ENCODE measurements at regions not wholly inside any gene's neighbourhood (a gene's known extent, or its start where the extent isn't known, plus 50 kb on each side); places are given as distances from the start of the nearest gene placed in this dataset.

- DNase-seq, result no peak
These were observed 236.7 kb upstream of the PGRMC2 start for GRCh38 chr4:128524311-128524710.

- no peak for DNase-seq
These were observed 234.1 kb upstream of the PGRMC2 start for GRCh38 chr4:128521648-128522111.

- DNase-seq, result no peak
These were observed 233.5 kb upstream of the PGRMC2 start for GRCh38 chr4:128521156-128521555.

- no peak for DNase-seq
These were observed 231.7 kb upstream of the PGRMC2 start for GRCh38 chr4:128519163-128519830.

- peak; percentile 3 for DNase-seq
These were observed 230.3 kb upstream of the PGRMC2 start for GRCh38 chr4:128517739-128518510.

GRCh38 chr4:128517096-128517738 is 229.6 kb upstream of the PGRMC2 start:
- no peak for DNase-seq

DNA sequence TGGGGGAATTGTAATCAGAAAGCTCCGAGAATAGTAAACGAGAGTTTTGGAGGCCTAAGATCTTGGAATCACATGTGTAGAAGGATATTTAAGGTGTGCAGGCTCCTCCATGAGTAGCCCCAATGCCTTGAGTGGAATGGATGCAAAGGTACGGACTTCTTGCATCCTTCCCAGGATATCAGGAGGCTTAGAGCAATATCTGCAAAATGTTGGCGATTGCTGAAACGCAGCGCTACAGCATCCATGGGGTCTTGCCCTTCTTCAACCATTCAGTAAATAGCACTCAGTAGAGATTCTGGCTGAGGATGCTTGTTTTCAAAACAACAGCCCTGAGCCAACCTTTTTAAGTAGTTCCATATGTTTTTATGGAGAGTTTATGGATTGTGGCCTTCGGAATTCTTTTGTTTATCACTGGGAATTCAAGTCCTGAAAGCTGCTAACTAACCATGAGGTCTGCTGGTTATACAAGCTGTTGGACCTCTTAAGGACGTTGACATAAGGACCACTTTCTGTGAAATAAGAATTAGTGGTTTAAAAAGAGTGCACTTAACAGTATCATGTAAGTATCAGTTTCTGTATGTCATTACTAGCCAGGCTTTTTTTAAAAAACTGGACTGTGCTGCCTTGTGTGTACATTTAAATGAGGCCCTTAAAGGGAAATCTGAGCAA is 228.8 kb upstream of the PGRMC2 start:
- no peak for DNase-seq

GRCh38 chr4:128513664-128514484 is 226.3 kb upstream of the PGRMC2 start:
- no peak for DNase-seq

DNA sequence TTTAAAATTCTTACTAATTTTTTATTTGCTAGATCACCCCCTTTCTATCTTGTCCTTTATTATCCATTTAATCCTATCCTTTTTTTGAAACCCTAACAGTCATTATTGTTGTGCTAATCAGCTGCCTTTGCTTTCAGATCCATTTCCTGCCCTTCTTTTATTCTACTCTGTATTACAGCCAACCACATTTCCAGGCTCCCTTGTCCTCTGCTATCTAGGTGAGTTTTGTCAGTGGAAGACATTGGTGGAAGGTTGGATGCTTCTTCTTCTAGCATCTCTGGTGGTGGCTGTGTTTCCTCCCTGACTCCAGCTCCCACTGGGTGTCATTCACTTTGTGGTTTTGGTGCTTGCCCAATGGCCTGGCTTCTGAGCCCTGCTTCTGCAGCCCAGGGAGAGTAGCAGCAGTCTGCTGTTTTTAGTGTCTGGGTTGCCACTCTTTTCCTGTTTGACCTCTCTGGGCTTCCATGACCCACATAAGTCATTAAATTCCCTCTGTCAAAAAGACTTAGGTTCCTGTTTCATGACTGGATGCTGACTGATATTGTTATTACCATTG is 225.2 kb upstream of the PGRMC2 start:
- DNase-seq, result no peak

DNA sequence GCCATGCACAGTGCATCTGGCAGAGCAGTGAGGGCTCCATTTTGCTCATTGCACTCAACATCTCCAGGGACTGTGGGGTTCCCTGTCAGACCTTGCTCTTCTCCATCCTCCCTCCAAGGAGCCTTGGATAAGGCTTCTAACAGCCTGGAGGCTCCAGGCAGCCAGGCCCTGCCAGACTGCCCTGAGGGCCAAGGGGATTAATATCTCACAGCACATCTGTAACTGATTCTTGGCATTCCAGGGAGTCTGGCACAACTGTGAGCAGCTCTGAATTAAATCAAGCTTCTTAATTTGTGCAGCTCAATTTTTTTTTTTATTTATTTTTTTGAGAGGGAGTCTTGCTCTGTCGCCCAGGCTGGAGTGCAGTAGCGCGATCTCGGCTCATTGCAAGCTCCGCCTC is 224.5 kb upstream of the PGRMC2 start:
- no peak for DNase-seq

DNA sequence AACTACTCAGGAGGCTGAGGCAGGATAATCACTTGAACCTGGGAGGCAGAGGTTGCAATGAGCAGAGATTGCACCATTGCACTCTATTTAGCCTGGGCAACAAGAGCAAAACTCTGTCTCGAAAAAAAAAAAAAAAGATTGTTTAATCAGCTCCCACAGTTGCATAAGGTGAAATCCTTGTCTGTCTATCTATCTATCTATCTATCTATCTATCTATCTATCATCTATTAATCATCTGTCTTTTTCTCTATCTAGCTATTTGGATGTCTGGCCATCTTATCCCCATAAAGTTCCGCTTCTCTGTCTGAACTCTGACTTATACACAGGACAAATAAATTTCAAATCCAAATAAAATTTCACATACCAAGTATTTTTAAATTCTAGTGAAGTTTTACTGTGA is 223.2 kb upstream of the PGRMC2 start:
- DNase-seq, result no peak

- no peak for DNase-seq
These were observed 215.4 kb upstream of the PGRMC2 start for GRCh38 chr4:128502818-128503527.

GRCh38 chr4:128501239-128501638 is 213.6 kb upstream of the PGRMC2 start:
- DNase-seq, result no peak

DNA sequence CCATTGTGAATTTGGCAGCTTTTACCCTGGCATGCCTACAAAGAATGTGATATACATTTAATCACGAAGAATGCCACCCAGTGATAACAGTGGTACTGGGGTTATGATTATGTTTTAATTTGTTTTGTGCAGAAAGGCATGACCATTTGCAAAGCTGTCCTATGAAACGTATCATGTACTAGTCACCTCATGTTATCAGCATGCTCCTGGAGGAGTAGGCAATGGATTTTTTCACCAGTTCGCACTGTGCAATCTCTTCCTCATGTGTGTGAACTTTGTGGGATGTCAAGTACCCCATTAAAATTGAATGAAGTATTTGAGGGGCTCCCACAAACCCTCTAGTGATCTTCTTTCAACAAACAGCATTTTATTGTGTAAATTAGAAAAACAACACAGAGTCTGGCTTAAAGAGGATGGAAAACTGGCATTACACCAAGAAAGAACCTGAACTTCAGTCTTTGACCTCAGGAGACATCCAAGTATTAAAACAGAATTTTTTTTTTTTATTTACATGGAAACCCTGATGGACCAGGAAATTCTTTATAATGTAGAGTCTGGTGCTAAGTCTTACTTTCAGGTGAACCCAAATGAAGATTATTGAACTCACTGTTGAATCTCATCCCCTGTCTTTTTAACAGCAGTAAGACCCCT is 200.6 kb upstream of the PGRMC2 start:
- DNase-seq, result no peak

- no peak for DNase-seq
These were observed 197.3 kb upstream of the PGRMC2 start for GRCh38 chr4:128484896-128485295.

DNA sequence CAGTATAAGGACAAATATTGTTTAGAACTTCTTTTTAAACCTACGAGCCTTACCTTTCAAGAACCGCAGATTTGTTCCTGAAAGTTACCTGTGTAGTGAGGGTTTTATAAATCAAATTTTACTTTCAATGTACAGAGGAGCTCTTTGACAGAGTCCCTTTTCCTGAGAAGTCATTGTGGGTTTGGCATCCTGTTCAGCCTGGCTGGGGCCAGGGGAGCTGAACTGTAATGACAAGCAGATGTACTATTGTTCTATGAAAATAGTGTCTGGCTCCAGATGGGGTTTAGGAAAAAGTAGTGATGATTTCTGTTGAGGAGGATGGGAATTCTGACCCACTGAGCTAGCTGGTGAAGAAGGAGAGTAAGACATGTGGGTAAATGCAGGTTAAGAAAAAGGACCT is 196.2 kb upstream of the PGRMC2 start:
- DNase-seq, result no peak

DNA sequence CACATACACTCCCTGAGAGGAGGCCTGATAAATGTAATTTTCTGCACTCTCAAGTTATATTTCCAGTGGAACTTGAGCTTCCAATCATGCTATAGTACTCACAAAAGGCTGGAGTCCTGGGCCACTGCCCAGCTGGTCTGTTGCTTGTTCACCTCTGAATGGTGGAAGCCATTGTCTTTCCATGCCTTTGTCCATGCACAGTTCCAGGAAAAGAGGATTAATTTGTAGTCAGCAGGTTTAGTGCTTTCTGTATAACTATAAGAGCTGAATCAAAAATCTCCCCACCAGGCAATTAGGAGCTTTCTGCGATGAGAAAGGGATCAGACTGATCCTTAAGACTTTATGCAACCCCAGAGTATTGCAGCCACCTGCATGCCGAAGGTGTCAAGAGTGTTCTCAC is 195.4 kb upstream of the PGRMC2 start:
- no peak for DNase-seq

DNA sequence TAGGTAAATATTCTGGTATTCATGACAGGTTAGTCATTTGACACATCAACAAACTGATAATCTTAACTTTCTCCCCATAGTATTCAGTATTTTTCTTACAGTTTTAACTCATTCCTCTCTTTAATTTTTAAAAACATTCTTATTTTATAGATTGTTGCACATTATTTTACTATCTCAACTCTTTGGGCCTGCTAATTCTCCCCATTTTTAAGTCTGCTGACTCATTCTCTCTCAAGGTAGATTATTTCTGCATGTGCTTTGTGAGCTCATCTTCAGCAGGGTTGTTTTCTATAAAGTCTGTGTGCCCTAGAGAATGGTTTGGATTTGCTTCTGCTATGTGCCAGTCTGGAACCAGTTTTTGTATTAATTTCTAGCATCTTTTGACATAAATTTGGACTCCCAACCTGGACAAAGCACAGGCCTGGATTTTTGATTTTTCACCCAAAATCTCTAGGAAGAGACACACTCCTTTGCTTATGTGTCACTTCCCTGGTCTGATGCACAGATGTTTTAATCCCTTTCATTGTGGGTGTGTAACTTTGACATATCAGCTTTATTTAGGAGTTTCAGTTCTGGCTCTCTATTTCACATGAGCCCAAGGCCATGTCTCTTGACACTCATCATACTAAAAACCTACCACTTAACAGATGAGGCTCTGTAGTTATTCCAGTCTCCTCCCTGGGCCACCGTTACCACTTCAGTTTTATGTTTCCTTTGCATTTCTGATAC is 194.3 kb upstream of the PGRMC2 start:
- no peak for DNase-seq

DNA sequence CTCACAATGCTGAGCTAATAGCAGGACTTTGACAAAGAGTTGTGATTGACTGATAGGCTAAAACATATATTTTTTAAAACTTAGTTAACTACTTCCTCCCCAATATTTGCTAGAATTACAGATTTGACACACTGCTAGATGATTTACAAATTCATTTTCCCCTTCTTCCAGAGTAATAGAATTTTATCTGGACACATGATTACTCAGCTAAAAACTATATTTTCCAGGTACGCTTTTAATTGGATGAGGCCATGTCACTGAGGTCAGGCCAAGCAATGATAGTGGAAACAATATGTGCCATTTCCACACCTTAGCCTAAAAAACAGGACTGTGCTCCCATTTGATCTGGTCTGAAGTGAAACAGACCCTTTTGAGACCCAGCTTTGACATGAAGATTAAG is 193.3 kb upstream of the PGRMC2 start:
- DNase-seq, result no peak

GRCh38 chr4:128477540-128477939 is 189.9 kb upstream of the PGRMC2 start:
- no peak for DNase-seq

Measured in activated CD4-positive, alpha-beta T cell treated with anti-CD3 and anti-CD28 coated beads, Interleukin-10, Interleukin-2, amounts not matched to agents 100 ng/mL and 50 ng/mL, durations not matched to agents 16 hours and 8 hours (primary cell).